HG02642 (cell line): ENCODE measurements at regions not wholly inside any gene's neighbourhood (a gene's known extent, or its start where the extent isn't known, plus 50 kb on each side); places are given as distances from the start of the nearest gene placed in this dataset.
"Not testable (repeated sequence)": the region's sequence is repeated elsewhere in the genome, so short reads cannot be mapped to it uniquely, and the experiment has no call there.

Experiments
- ATAC-seq: cut with Tn5 transposase; IDR thresholded peaks from one replicate; pipeline ENCODE4 v1.9.1; 2021; ENCODE audit warnings: mild to moderate bottlenecking; ENCODE audit not compliant: unreplicated experiment, poor library complexity

DNA sequence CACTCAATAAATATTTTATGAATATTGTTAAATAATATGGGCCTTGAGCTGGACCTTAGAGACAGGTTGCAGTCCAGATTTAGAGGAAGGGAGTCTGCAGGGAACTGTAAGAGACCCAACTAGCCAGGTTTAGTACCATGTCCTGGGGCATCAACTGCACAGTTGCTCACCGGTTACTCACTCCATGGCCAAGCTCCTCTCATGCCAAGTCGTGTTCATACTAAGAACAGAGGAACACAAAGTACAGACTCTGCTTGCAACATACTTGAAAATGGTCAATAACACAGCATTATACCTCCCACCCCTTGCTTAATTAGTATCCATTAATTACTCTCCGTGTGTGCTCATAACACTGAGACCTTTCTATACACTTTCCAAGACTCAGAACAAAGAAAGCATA is 317.6 kb upstream of the PIK3R1 start:
- ATAC-seq = no peak

DNA sequence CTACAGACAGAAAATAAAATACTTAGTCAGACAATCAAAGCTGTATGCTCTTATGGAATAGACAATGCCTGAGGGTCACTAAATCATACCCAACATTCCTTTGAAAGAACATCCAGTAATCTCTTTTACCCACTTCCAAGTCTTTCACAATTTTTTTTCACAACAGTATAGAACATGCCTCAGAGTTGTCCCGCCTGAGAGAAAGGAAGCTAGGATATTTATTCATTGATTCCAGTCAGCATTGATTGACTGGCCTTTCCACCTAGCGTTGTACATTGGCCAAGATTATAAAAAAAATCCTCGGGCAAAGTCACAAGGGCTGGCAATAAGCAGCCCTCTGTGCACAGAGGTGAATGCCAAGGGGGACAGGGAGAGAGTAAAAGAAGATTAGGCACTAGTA is 318.1 kb upstream of the PIK3R1 start:
- no peak for ATAC-seq

- ATAC-seq = no peak
Measured at GRCh38 chr5:67896930-67897313, 318.6 kb upstream of the PIK3R1 start.

GRCh38 chr5:67896311-67896929 is 319.1 kb upstream of the PIK3R1 start:
- no peak for ATAC-seq

DNA sequence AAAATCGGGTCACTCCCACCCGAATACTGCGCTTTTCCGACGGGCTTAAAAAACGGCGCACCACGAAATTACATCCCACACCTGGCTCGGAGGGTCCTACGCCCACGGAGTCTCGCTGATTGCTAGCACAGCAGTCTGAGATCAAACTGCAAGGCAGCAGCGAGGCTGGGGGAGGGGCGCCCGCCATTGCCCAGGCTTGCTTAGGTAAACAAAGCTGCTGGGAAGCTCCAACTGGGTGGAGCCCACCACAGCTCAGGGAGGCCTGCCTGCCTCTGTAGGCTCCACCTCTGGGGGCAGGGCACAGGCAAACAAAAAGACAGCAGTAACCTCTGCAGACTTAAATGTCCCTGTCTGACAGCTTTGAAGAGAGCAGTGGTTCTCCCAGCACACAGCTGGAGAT is 325.7 kb upstream of the PIK3R1 start:
- ATAC-seq = not testable (repeated sequence)

GRCh38 chr5:67887748-67888161 is 327.8 kb upstream of the PIK3R1 start:
- no peak for ATAC-seq

- no peak for ATAC-seq
Measured at GRCh38 chr5:67886761-67887160, 328.8 kb upstream of the PIK3R1 start.

- ATAC-seq = no peak
Measured at GRCh38 chr5:67880876-67881275, 334.7 kb upstream of the PIK3R1 start.

DNA sequence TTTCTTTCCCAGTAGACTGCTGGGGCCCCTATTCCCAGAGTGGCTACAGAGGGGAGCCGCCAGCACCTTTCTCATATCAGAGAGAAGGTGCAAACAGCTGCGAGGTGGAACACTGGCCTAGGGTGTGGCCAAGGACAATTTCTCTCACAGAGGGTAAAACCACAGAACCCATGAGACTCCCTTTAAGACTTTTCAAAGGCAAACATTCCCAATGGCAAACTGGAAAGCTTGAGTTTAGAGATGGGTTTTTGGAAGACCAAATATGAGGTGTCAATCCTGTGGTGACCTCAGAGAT is 335.1 kb upstream of the PIK3R1 start:
- ATAC-seq = no peak

DNA sequence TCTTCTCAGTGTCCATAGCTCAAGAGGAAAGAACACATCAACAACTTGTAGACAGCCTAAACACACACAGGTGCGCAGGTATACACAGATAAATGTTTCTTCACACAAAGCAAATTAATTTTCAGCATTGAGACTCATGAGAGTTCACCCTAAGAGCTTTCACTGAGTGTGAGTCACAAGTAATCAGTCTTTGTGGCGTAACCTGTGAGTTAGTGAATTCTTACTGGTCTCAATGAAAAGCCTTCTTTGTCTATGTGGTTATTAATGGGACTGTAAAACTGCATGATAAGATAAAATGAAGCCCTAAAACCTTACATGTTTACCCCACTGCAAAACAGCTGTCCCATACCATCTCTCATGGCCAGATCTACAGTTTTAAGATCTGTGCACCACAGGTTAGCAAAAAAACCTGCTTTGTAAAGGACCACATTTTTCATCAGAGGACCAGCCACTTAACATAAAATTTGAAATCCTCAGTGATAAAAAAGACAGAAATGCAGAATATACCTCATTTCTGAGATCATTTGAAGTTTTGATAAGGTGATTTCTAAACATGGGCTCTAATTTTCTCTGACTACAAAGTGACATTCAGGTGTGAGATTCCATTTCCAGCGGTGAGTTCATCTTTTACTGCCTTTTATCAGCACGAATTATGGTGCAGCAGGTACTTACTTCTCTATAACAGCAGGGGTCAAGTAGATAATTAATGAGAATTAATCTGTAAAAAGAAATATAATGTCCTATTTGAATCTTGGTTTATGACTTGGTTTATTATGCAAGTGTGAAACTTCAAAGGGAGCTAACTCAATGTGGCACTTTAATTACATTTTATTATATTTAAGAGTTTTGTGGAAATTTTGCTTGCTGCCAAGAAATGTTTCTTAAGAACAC is 335.7 kb upstream of the PIK3R1 start:
- ATAC-seq = no peak

- ATAC-seq = no peak
Measured at GRCh38 chr5:67878933-67879332, 336.6 kb upstream of the PIK3R1 start.

DNA sequence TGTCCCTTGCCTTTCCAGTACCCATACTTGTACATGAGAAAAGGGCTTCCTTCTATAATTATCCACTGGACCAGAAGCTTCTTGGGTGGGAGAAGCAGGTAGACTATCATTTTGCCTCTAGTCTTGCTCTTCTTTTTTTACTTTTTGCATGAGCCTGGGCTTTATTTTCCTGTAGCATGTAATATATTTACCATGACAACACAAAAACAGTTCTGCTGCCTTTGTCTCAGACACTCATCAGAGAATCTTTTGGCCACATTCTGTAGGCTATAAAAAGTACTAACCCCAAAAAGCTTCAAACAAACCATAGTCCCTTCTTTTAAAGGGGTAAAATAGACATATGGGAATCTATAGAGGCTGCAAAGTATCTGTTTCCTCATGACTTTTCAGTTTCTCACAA is 339.2 kb upstream of the PIK3R1 start:
- no peak for ATAC-seq

GRCh38 chr5:67875601-67876000 is 340.0 kb upstream of the PIK3R1 start:
- no peak for ATAC-seq

DNA sequence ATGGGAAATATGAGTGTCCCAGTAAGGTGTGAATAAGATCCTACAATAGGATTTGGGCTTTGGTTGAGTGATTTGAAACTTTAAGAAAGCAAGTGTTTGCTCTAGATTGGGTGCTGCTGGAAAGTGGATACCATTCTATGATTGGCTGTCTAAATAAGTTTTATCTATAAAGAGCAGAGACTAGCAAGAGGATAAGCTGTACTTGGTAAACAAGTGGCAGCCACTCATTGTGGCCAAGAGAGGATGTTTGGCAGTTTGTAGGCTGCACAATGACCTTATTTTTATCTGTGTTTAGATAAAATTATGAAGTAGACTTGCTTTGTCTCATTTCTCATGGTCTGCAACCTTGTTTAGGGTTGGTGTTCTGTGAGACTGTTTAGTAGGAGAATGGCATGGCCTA is 341.6 kb upstream of the PIK3R1 start:
- ATAC-seq = no peak

GRCh38 chr5:67870662-67871061 is 344.9 kb upstream of the PIK3R1 start:
- no peak for ATAC-seq

- ATAC-seq = not testable (repeated sequence)
Measured at GRCh38 chr5:67864335-67864734, 351.2 kb upstream of the PIK3R1 start.

DNA sequence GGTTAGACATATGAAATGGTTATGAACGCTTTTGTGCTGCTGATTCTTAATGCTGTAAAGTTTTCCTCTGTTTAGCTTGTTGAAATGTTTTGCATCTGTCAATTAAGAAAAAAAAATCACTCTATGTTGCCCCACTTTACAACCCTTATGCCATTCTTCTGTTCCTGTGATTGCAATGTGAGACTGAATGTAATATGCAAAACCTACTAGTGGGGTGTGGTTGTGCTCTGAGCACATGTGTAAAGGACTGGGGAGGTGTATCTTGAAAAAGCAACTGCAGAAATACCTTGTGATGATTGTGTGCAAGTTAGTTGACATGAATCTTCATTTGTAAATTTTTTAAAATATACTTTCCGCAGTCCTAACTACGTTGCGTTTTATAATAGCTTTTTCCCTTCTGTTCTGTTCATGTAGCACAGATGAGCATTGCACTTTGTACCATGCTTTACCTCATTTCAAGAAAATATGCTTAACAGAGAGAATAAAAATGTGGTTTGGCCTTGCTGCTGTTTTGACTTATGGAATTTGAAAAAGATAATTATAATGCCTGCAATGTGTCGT is 357.0 kb upstream of the PIK3R1 start:
- ATAC-seq = no peak

- no peak for ATAC-seq
Measured at GRCh38 chr5:67857502-67857901, 358.1 kb upstream of the PIK3R1 start.

DNA sequence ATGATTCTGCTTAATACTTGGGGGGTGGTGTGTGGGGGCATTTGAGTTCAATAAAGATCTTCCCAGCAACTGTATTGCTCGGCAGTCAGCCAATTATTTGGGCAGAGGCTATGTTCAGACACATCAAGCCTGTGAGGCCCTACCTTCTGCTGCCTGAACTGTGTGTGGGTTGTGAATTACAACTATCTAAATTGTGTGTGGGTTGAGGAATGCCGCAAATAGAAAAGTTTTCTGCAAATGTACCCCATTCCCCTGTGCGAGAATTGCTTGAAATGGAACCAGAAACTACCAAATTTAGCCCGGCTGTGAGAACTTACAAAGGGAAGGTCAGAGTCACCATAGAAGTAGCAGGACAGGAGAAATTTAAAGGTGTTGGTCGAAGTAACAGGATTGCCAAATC is 360.0 kb upstream of the PIK3R1 start:
- no peak for ATAC-seq

- not testable (repeated sequence) for ATAC-seq
Measured at GRCh38 chr5:67850906-67851305, 364.6 kb upstream of the PIK3R1 start.

- no peak for ATAC-seq
Measured at GRCh38 chr5:67844924-67845323, 370.6 kb upstream of the PIK3R1 start.

DNA sequence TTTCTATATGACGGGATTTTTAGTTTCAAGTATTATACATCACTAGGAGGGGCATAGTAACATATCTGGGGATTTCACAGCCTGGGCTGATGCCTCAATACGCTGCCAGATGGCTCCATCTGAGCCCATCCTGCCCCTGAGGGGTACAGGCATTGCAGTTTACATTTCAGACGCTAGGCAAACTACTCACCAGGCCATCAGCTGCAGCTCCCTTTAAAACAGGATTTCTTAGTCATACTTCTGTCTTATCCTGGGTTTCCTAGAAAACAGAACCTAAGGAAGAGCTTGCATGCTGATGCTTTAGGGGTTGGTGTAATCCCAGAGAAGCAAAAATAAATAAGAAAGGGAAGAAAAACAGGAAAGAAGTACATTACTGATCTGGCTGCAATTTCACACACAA is 372.8 kb upstream of the PIK3R1 start:
- ATAC-seq = no peak
